K562 (cell line): ENCODE measurements at regions not wholly inside any gene's neighbourhood (a gene's known extent, or its start where the extent isn't known, plus 50 kb on each side); places are given as distances from the start of the nearest gene placed in this dataset. TPM values are rescaled to one million over a fixed set of nuclear protein-coding genes. Genes with fewer than 3 reads are reported as not detected.

ENCODE experiments used
- microRNA counts: library from miRNA; unstranded; fragments of <30 nt; microRNA quantifications from one replicate; lab custom pipeline; 2016
- microRNA-seq: library from miRNA; unstranded; fragments of <30 nt; microRNA quantifications from one replicate; pipeline ENCODE4, GENCODE V29; 2018; ENCODE audit warnings: borderline microRNAs expressed
- small RNA-seq: library from RNA; depleted of rRNA; stranded (forward); fragments of <200 nt; gene quantifications from one replicate; pipeline ENCODE3, GENCODE V24; 2014

MicroRNA genes in the stretch of these regions (microRNA counts, 767-probe panel; counts per million panel counts)
- 1,894 counts per million, percentile 48 among the panel's probes with 10 or more counts for microRNA hsa-miR-4532 (lab: Ali Mortazavi, UCI)

Small RNAs in the stretch of these regions (microRNA-seq; reads per million reads assigned to microRNA genes)
- gene MIR4532 = not detected

Small RNAs in the stretch of these regions (small RNA-seq; reads per million reads assigned to genes)
- not detected for gene MIR4532
